ENCODE measurements at regions not wholly inside any gene's neighbourhood (a gene's known extent, or its start where the extent isn't known, plus 50 kb on each side); places are given as distances from the start of the nearest gene placed in this dataset.

- DNase-seq (ENCODE audit: low spot score): no peak
Observed at GRCh38 chr13:73800011-73800410, 334.2 kb downstream of the KLF12 start.

- no peak for DNase-seq (ENCODE audit: low spot score)
Observed at GRCh38 chr13:73794755-73795154, 339.4 kb downstream of the KLF12 start.

- no peak for DNase-seq (ENCODE audit: low spot score)
Observed at GRCh38 chr13:73793361-73793760, 340.8 kb downstream of the KLF12 start.

GRCh38 chr13:73792796-73793195, 341.4 kb downstream of the KLF12 start:
- no peak for DNase-seq (ENCODE audit: low spot score)

- DNase-seq (ENCODE audit: low spot score): no peak
Observed at GRCh38 chr13:73782450-73783449, 351.5 kb downstream of the KLF12 start.

GRCh38 chr13:73781384-73781783, 352.8 kb downstream of the KLF12 start:
- DNase-seq (ENCODE audit: low spot score): no peak

GRCh38 chr13:73779881-73780280, 354.3 kb downstream of the KLF12 start:
- no peak for DNase-seq (ENCODE audit: low spot score)

GRCh38 chr13:73778242-73778864, 355.9 kb downstream of the KLF12 start:
- DNase-seq (ENCODE audit: low spot score): no peak

GRCh38 chr13:73777134-73777533, 357.1 kb downstream of the KLF12 start:
- no peak for DNase-seq (ENCODE audit: low spot score)

GRCh38 chr13:73776151-73776785, 357.9 kb downstream of the KLF12 start:
- DNase-seq (ENCODE audit: low spot score): no peak

- no peak for DNase-seq (ENCODE audit: low spot score)
Observed at GRCh38 chr13:73773168-73773549, 361.0 kb downstream of the KLF12 start.

- DNase-seq (ENCODE audit: low spot score): no peak
Observed at GRCh38 chr13:73772449-73773167, 361.6 kb downstream of the KLF12 start.

- peak; percentile 22 for DNase-seq (ENCODE audit: low spot score)
Observed at GRCh38 chr13:73767747-73768315, 366.4 kb downstream of the KLF12 start.

- DNase-seq (ENCODE audit: low spot score): peak; percentile 33
Observed at GRCh38 chr13:73767191-73767741, 366.9 kb downstream of the KLF12 start.

- peak; percentile 64 for DNase-seq (ENCODE audit: low spot score)
Observed at GRCh38 chr13:73765651-73766384, 368.4 kb downstream of the KLF12 start.

- DNase-seq (ENCODE audit: low spot score): no peak
Observed at GRCh38 chr13:73759434-73759833, 374.8 kb downstream of the KLF12 start.

- DNase-seq (ENCODE audit: low spot score): no peak
Observed at GRCh38 chr13:73757481-73758233, 376.5 kb downstream of the KLF12 start.

- DNase-seq (ENCODE audit: low spot score): peak; percentile 39
Observed at GRCh38 chr13:73754727-73755292, 379.4 kb downstream of the KLF12 start.

- no peak for DNase-seq (ENCODE audit: low spot score)
Observed at GRCh38 chr13:73754241-73754640, 380.0 kb downstream of the KLF12 start.

- DNase-seq (ENCODE audit: low spot score): no peak
Observed at GRCh38 chr13:73751290-73751689, 382.9 kb downstream of the KLF12 start.
